HEK293 (cell line): ENCODE measurements at regions not wholly inside any gene's neighbourhood (a gene's known extent, or its start where the extent isn't known, plus 50 kb on each side); places are given as distances from the start of the nearest gene placed in this dataset.

ENCODE experiments used
- CTCF ChIA-PET: fragments of 350-600 bp; formaldehyde crosslinking; extraction: SDS; loops from one replicate; lab custom pipeline; 2021; ENCODE audit warnings: antibody characterized with exemption; lab: Yijun Ruan, JAX
- POLR2A ChIA-PET: fragments of 300-600 bp; formaldehyde crosslinking; extraction: SDS; loops from one replicate; lab custom pipeline; 2020; ENCODE audit warnings: antibody characterized with exemption, inconsistent platforms; lab: Yijun Ruan, JAX
- H3K27ac ChIP-seq: fragments of 200-500 bp; sonication (Bioruptor generic); 2 replicates; pipeline ENCODE4 v1.5.1; 2014; ENCODE audit warnings: low read depth, low read length, control low read depth, inconsistent platforms; ENCODE audit errors: extremely low read depth
- H3K36me3 ChIP-seq, 2 experiments: fragments of 200-500 bp in 1 of 2; sonication (Bioruptor generic) in 1 of 2; 1 replicate in 1 of 2; 2 replicates in 1 of 2; pipeline ENCODE4 v1.5.1; 2014 to 2017; ENCODE audit warnings: inconsistent platforms in 2 of 2, low read length in 2 of 2; ENCODE audit not compliant: control insufficient read depth in 2 of 2, insufficient read depth in 1 of 2
- H3K4me1 ChIP-seq: fragments of 200-500 bp; sonication (Bioruptor generic); 2 replicates; pipeline ENCODE4 v1.5.1; 2014; ENCODE audit warnings: mild to moderate bottlenecking, low read length, inconsistent platforms; ENCODE audit not compliant: control insufficient read depth, insufficient read depth
- H3K4me3 ChIP-seq: 2 replicates; pipeline ENCODE4 v1.5.1; 2011; ENCODE audit warnings: low read depth, mild to moderate bottlenecking, control low read depth, low read length, moderate library complexity
- H3K9me3 ChIP-seq: fragments of 200-500 bp; sonication (Bioruptor generic); 2 replicates; pipeline ENCODE4 v1.5.1; 2014; ENCODE audit warnings: low read depth, low read length, inconsistent platforms; ENCODE audit not compliant: control insufficient read depth, insufficient read depth
- GLIS2 ChIP-seq: fragments of 450-650 bp; formaldehyde crosslinking; IDR thresholded peaks from 2 replicates; pipeline ENCODE4 v1.5.1; 2016; ENCODE audit warnings: missing biosample characterization, missing genetic modification characterization
- PBX3 ChIP-seq: sonication (generic); formaldehyde crosslinking; IDR thresholded peaks from 2 replicates; pipeline ENCODE4 v1.8.1; 2022; ENCODE audit warnings: mild to moderate bottlenecking, moderate library complexity, missing genetic modification reagents
- REPIN1 ChIP-seq: fragments of 450-650 bp; formaldehyde crosslinking; IDR thresholded peaks from 2 replicates; pipeline ENCODE4 v1.5.1; 2017; ENCODE audit warnings: missing biosample characterization, missing genetic modification characterization, low read depth
- SP3 ChIP-seq: fragments of 450-650 bp; formaldehyde crosslinking; IDR thresholded peaks from 2 replicates; pipeline ENCODE4 v1.5.1; 2016; ENCODE audit warnings: missing biosample characterization, missing genetic modification characterization
- SP7 ChIP-seq: fragments of 450-650 bp; formaldehyde crosslinking; IDR thresholded peaks from 2 replicates; pipeline ENCODE4 v1.5.1; 2016; ENCODE audit warnings: missing biosample characterization, missing genetic modification characterization
- TCF7L2 ChIP-seq: IDR thresholded peaks from 2 replicates; pipeline ENCODE4 v1.6.1; 2011; ENCODE audit warnings: low read depth, mild to moderate bottlenecking, inconsistent platforms, low read length, moderate library complexity, borderline replicate concordance
- ZEB2 ChIP-seq: fragments of 450-650 bp; formaldehyde crosslinking; IDR thresholded peaks from 2 replicates; pipeline ENCODE4 v1.5.1; 2016; ENCODE audit warnings: missing biosample characterization, missing genetic modification characterization
- ZFP41 ChIP-seq: fragments of 450-650 bp; formaldehyde crosslinking; IDR thresholded peaks from 2 replicates; pipeline ENCODE4 v1.5.1; 2016; ENCODE audit warnings: missing biosample characterization, missing genetic modification characterization, borderline replicate concordance
- ZNF140 ChIP-seq: fragments of 450-650 bp; formaldehyde crosslinking; IDR thresholded peaks from 2 replicates; pipeline ENCODE4 v1.5.1; 2016; ENCODE audit warnings: missing biosample characterization, missing genetic modification characterization
- ZNF16 ChIP-seq: fragments of 450-650 bp; formaldehyde crosslinking; IDR thresholded peaks from 2 replicates; pipeline ENCODE4 v1.5.1; 2016; ENCODE audit warnings: low read depth, missing biosample characterization, missing genetic modification characterization
- ZNF184 ChIP-seq: fragments of 450-650 bp; IDR thresholded peaks from 2 replicates; pipeline ENCODE4 v1.5.1; 2018; ENCODE audit warnings: missing biosample characterization, mild to moderate bottlenecking, missing genetic modification characterization
- ZNF214 ChIP-seq: fragments of 450-650 bp; formaldehyde crosslinking; IDR thresholded peaks from 2 replicates; pipeline ENCODE4 v1.5.1; 2017; ENCODE audit warnings: missing biosample characterization, mild to moderate bottlenecking, missing genetic modification characterization, borderline replicate concordance
- ZNF24 ChIP-seq: fragments of 450-650 bp; formaldehyde crosslinking; IDR thresholded peaks from 2 replicates; pipeline ENCODE4 v1.5.1; 2016; ENCODE audit warnings: missing biosample characterization, missing genetic modification characterization
- ZNF280C ChIP-seq: fragments of 450-650 bp; formaldehyde crosslinking; IDR thresholded peaks from 2 replicates; pipeline ENCODE4 v1.5.1; 2016; ENCODE audit warnings: missing biosample characterization, missing genetic modification characterization
- ZNF423 ChIP-seq: fragments of 450-650 bp; formaldehyde crosslinking; IDR thresholded peaks from 2 replicates; pipeline ENCODE4 v1.5.1; 2016; ENCODE audit warnings: missing biosample characterization, missing genetic modification characterization
- ZNF621 ChIP-seq: fragments of 450-650 bp; formaldehyde crosslinking; IDR thresholded peaks from 2 replicates; pipeline ENCODE4 v1.5.1; 2017; ENCODE audit warnings: missing biosample characterization, missing genetic modification characterization
- ZNF701 ChIP-seq: fragments of 450-650 bp; formaldehyde crosslinking; IDR thresholded peaks from 2 replicates; pipeline ENCODE4 v1.5.1; 2016; ENCODE audit warnings: missing biosample characterization, missing genetic modification characterization
- ZNF776 ChIP-seq: fragments of 450-650 bp; formaldehyde crosslinking; IDR thresholded peaks from 2 replicates; pipeline ENCODE4 v1.5.0; 2017; ENCODE audit warnings: missing biosample characterization, missing genetic modification characterization, borderline replicate concordance
- ZNF843 ChIP-seq: fragments of 450-650 bp; formaldehyde crosslinking; IDR thresholded peaks from 2 replicates; pipeline ENCODE4 v1.5.1; 2016; ENCODE audit warnings: missing biosample characterization, missing genetic modification characterization
- ZSCAN5A ChIP-seq: fragments of 450-650 bp; formaldehyde crosslinking; IDR thresholded peaks from 2 replicates; pipeline ENCODE4 v1.5.1; 2016; ENCODE audit warnings: missing biosample characterization, missing genetic modification characterization

- TF ChIP-seq ZNF701 (tag by site-specific recombination) (no peak), ZNF621 (tag by site-specific recombination) (no peak), ZNF280C (tag by site-specific recombination) (no peak)
These were observed 160.4 kb upstream of the TAB2 start (continued) for GRCh38 chr6:149157126-149157525.

GRCh38 chr6:149158076-149158475 lies 159.4 kb upstream of the TAB2 start:
- Histone ChIP-seq H3K36me3 (no peaks in the 10 kb centered on the region), H3K9me3 (no peaks in the 10 kb centered on the region), H3K4me1 (no peaks in the 10 kb centered on the region), H3K27ac (no peak overlapping the region), H3K4me3 (no peak overlapping the region)
- TF ChIP-seq ZNF140: no peak
- TF ChIP-seq ZNF776 (tag by site-specific recombination): no peak
- TF ChIP-seq ZNF621 (tag by site-specific recombination): no peak
- TF ChIP-seq SP3 (tag by site-specific recombination): no peak
- no peak for TF ChIP-seq ZNF24
- TF ChIP-seq SP7 (tag by site-specific recombination): no peak
- TF ChIP-seq REPIN1: no peak
- no peak for TF ChIP-seq ZFP41
- ChIA-PET CTCF (no interaction called here), POLR2A (no interaction called here)

- no peak for TF ChIP-seq PBX3 (CRISPR knock-in tag)
- no peak for TF ChIP-seq ZNF184 (tag by site-specific recombination)
- no peak for TF ChIP-seq ZNF214 (tag by site-specific recombination)
- TF ChIP-seq ZFP41: no peak
- no peak for TF ChIP-seq ZNF843 (tag by site-specific recombination)
- TF ChIP-seq ZNF701 (tag by site-specific recombination): no peak
- no peak for TF ChIP-seq GLIS2 (tag by site-specific recombination)
- no peak for TF ChIP-seq TCF7L2
- TF ChIP-seq ZEB2 (tag by site-specific recombination): no peak
- TF ChIP-seq ZSCAN5A: no peak
- no peak for TF ChIP-seq ZNF16 (tag by site-specific recombination)
- no peak for TF ChIP-seq ZNF423
These were observed 156.6 kb upstream of the TAB2 start for GRCh38 chr6:149160943-149161342.

More at GRCh38 chr6:149160943-149161342, 156.6 kb upstream of the TAB2 start:
- Histone ChIP-seq H3K27ac (no peak overlapping the region), H3K9me3 (no peaks in the 10 kb centered on the region), H3K4me3 (no peak overlapping the region), H3K4me1 (no peaks in the 10 kb centered on the region), H3K36me3 (no peaks in the 10 kb centered on the region)
- ChIA-PET CTCF (no interaction called here), POLR2A (no interaction called here)
